K562 (cell line): ENCODE measurements at regions not wholly inside any gene's neighbourhood (a gene's known extent, or its start where the extent isn't known, plus 50 kb on each side); places are given as distances from the start of the nearest gene placed in this dataset.

ENCODE experiments used
- CBFB ChIP-seq: sonication (generic); formaldehyde crosslinking; IDR thresholded peaks from 2 replicates; pipeline ENCODE4 v1.4.0; 2020; ENCODE audit warnings: mild to moderate bottlenecking, missing genetic modification reagents
- CTCF ChIP-seq, 3 experiments: IDR thresholded peaks in 2 of 3; conservative IDR thresholded peaks in 1 of 3; 2 replicates each; pipeline ENCODE4 v1.5.1; 2011 to 2012; ENCODE audit warnings: low read length in 3 of 3, mild to moderate bottlenecking in 3 of 3, control low read depth in 2 of 3, improper control_type of control experiment in 1 of 3, inconsistent platforms in 1 of 3, low read depth in 1 of 3, mixed read lengths in 1 of 3, moderate library complexity in 1 of 3; ENCODE audit not compliant: insufficient read depth in 2 of 3
- FOXO4 ChIP-seq: fragments of 450-650 bp; formaldehyde crosslinking; IDR thresholded peaks from 2 replicates; pipeline ENCODE4 v1.4.0; 2020; ENCODE audit warnings: mild to moderate bottlenecking, moderate library complexity
- PHF20 ChIP-seq: fragments of 450-650 bp; IDR thresholded peaks from 2 replicates; pipeline ENCODE4 v1.6.1; 2018; ENCODE audit not compliant: partially characterized antibody
- ZBTB17 ChIP-seq: fragments of 450-650 bp; formaldehyde crosslinking; IDR thresholded peaks from 2 replicates; pipeline ENCODE4 v1.4.0; 2020; ENCODE audit warnings: mild to moderate bottlenecking

GRCh38 chr19:28289295-28290063 is 923.5 kb downstream of the UQCRFS1 start:
- TF ChIP-seq FOXO4 (CRISPR knock-in tag) (no peak), CBFB (CRISPR knock-in tag) (no peak), ZBTB17 (CRISPR knock-in tag) (no peak), CTCF (IDR thresholded peaks at IDR 0.05 in 2 of 3, conservative IDR thresholded peaks at IDR 0.05 in 1 of 3; ENCODE audit: insufficient read depth in 2 of 3, low read depth in 1 of 3, low read length in 3 of 3) (no peak), PHF20 (no peak)
